Progenitor cell of endocrine pancreas (in vitro differentiated cells): ENCODE measurements at regions not wholly inside any gene's neighbourhood (a gene's known extent, or its start where the extent isn't known, plus 50 kb on each side); places are given as distances from the start of the nearest gene placed in this dataset.
A peak's percentile ranks its signal among the peaks of the same experiment; 100 is the strongest.

Source experiments
- DNase-seq: peaks from one replicate; pipeline ENCODE4 v3.0.0; 2021; ENCODE audit warnings: low spot score; ENCODE audit not compliant: unreplicated experiment
- H3K27ac Mint-ChIP-seq: 2 replicates; pipeline ENCODE4 v1.8.0; 2021; ENCODE audit warnings: mild to moderate bottlenecking, moderate library complexity, mixed read lengths
- H3K27me3 Mint-ChIP-seq: 2 replicates; pipeline ENCODE4 v1.8.0; 2021; ENCODE audit warnings: mixed read lengths
- H3K36me3 Mint-ChIP-seq: 2 replicates; pipeline ENCODE4 v1.8.0; 2022; ENCODE audit warnings: mixed read lengths; ENCODE audit not compliant: insufficient read depth
- H3K4me1 Mint-ChIP-seq: 2 replicates; pipeline ENCODE4 v1.8.0; 2021; ENCODE audit warnings: low read depth, mixed read lengths
- H3K4me3 Mint-ChIP-seq: 2 replicates; pipeline ENCODE4 v1.8.0; 2021; ENCODE audit warnings: low read depth, mild to moderate bottlenecking, moderate library complexity, mixed read lengths
- H3K9me3 Mint-ChIP-seq: 2 replicates; pipeline ENCODE4 v1.8.0; 2021; ENCODE audit warnings: low read depth, mixed read lengths
- CTCF ChIP-seq: fragments of 200-600 bp; sonication (generic); IDR thresholded peaks from one replicate; pipeline ENCODE4 v1.5.0; 2021; ENCODE audit warnings: antibody characterized with exemption, mild to moderate bottlenecking; ENCODE audit not compliant: unreplicated experiment

DNA sequence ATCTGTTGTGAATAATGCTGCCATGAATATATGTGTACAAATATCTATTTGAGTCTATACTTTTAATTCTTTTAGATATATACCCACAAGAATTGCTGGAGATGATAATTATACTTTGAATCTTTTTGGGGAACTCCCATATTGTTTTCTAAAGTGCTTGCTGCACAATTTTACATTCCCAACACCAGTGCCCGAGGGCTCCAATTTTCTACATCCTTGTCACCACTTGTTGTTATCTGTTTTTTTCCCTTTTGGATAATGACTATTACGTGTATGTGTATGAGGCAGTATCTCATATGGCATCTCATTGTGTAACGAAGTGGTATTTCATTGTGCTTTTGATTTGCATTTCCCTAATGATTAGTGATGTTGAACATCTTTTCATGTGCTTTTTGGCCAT, 127.1 kb downstream of the SUDS3 start:
- Mint-ChIP-seq H3K27ac (no peak overlapping the region), H3K4me1 (peaks cover 3% of the 10 kb centered on the region)

DNA sequence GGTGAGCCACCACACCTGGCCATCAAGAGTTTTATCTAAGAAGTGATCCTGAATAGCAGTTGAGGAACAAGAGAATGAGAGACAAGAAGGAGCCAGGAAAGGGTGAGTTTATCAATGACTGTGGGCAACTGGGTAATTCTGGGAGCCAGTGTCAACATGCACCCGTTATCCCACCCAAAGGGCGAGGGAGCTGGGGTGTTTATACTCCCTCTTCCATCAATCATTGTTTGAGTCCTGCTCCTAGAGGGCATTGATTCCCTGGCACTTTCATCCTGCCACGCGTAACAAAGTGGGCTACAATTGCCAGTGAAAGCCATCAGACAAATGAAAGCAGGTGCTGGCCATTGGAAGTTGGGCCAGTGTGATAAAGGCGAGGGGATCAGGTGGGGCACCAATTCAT, 136.3 kb downstream of the SUDS3 start:
- H3K4me1 Mint-ChIP-seq: no peaks in the 10 kb centered on the region
- peaks cover 3% of the 10 kb centered on the region for H3K9me3 Mint-ChIP-seq
- TF ChIP-seq CTCF: no peak

More for the DNA sequence above, 127.1 kb downstream of the SUDS3 start:
- TF ChIP-seq CTCF: no peak
- Mint-ChIP-seq H3K4me3 (no peak overlapping the region), H3K27me3 (no peaks in the 10 kb centered on the region), H3K9me3 (peaks cover 6% of the 10 kb centered on the region), H3K36me3 (no peaks in the 10 kb centered on the region)
- no peak for DNase-seq

GRCh38 chr12:118513611-118514010, 137.3 kb downstream of the SUDS3 start:
- H3K9me3 Mint-ChIP-seq: peaks cover 3% of the 10 kb centered on the region
- no peaks in the 10 kb centered on the region for H3K4me1 Mint-ChIP-seq
- TF ChIP-seq CTCF: no peak
- no peaks in the 10 kb centered on the region for H3K27me3 Mint-ChIP-seq
- H3K27ac Mint-ChIP-seq: no peak overlapping the region
- DNase-seq: no peak
- H3K36me3 Mint-ChIP-seq: no peaks in the 10 kb centered on the region
- H3K4me3 Mint-ChIP-seq: no peak overlapping the region

More for the DNA sequence above, 136.3 kb downstream of the SUDS3 start:
- H3K4me3 Mint-ChIP-seq: no peak overlapping the region
- no peak overlapping the region for H3K27ac Mint-ChIP-seq
- no peak for DNase-seq
- no peaks in the 10 kb centered on the region for H3K36me3 Mint-ChIP-seq
- no peaks in the 10 kb centered on the region for H3K27me3 Mint-ChIP-seq

GRCh38 chr12:118514297-118514696, 137.9 kb downstream of the SUDS3 start:
- Mint-ChIP-seq H3K4me3 (no peak overlapping the region), H3K4me1 (no peaks in the 10 kb centered on the region), H3K27ac (no peak overlapping the region), H3K9me3 (peaks cover 3% of the 10 kb centered on the region), H3K36me3 (no peaks in the 10 kb centered on the region), H3K27me3 (no peaks in the 10 kb centered on the region)
- TF ChIP-seq CTCF: no peak
- no peak for DNase-seq

GRCh38 chr12:118520214-118521035, 144.1 kb downstream of the SUDS3 start:
- Mint-ChIP-seq H3K4me1 (peaks cover 4% of the 10 kb centered on the region), H3K36me3 (no peaks in the 10 kb centered on the region), H3K27ac (peak overlapping the region; percentile 59), H3K27me3 (no peaks in the 10 kb centered on the region), H3K9me3 (no peaks in the 10 kb centered on the region), H3K4me3 (no peak overlapping the region)
- TF ChIP-seq CTCF: no peak
- DNase-seq: no peak
